OCI-LY3 (cell line): ENCODE measurements at regions not wholly inside any gene's neighbourhood (a gene's known extent, or its start where the extent isn't known, plus 50 kb on each side); places are given as distances from the start of the nearest gene placed in this dataset.

Experiments
- H2AFZ ChIP-seq: fragments of 200-600, 300-600 bp; shearing (Covaris generic); 2 replicates; pipeline ENCODE4 v1.6.0; 2014; ENCODE audit warnings: antibody characterized with exemption, low read depth, low read length
- H3K27ac ChIP-seq: fragments of 200-600, 300-600 bp; sonication (generic); 2 replicates; pipeline ENCODE4 v1.5.1; 2014; ENCODE audit warnings: mild to moderate bottlenecking, low read length, moderate library complexity, mixed read lengths
- H3K27me3 ChIP-seq: fragments of 200-600, 300-600 bp; sonication (generic); 2 replicates; pipeline ENCODE4 v1.6.1; 2014; ENCODE audit warnings: low read depth, low read length, mixed read lengths
- H3K36me3 ChIP-seq: fragments of 200-600, 300-600 bp; sonication (generic); replicated peaks from 2 replicates; pipeline ENCODE3; 2014; ENCODE audit warnings: low read depth, low read length, mixed read lengths
- H3K4me1 ChIP-seq: fragments of 300-600, 200-600 bp; sonication (generic); 2 replicates; pipeline ENCODE4 v1.6.1; 2014; ENCODE audit warnings: low read length, mixed read lengths
- H3K4me2 ChIP-seq: fragments of 200-600, 300-600 bp; sonication (generic); 2 replicates; pipeline ENCODE4 v1.6.1; 2014; ENCODE audit warnings: low read length, mixed read lengths
- H3K4me3 ChIP-seq: fragments of 300-600, 200-600 bp; sonication (generic); 2 replicates; pipeline ENCODE4 v1.5.1; 2014; ENCODE audit warnings: antibody characterized with exemption, mild to moderate bottlenecking, low read length, moderate library complexity
- H3K79me2 ChIP-seq: fragments of 300-600, 200-600 bp; shearing (Covaris generic); 2 replicates; pipeline ENCODE4 v1.6.1; 2014; ENCODE audit warnings: mild to moderate bottlenecking, low read length, mixed read lengths
- H3K9ac ChIP-seq: fragments of 300-600, 200-600 bp; shearing (Covaris generic); 2 replicates; pipeline ENCODE4 v1.6.0; 2014; ENCODE audit warnings: mild to moderate bottlenecking, low read length, moderate library complexity
- H3K9me3 ChIP-seq: fragments of 200-600, 300-600 bp; shearing (Covaris generic); 2 replicates; pipeline ENCODE4 v1.6.1; 2014; ENCODE audit warnings: low read length, mixed read lengths; ENCODE audit not compliant: insufficient read depth
- H4K20me1 ChIP-seq: fragments of 200-600, 300-600 bp; sonication (generic); 2 replicates; pipeline ENCODE4 v1.6.1; 2016; ENCODE audit warnings: low read length, mixed read lengths; ENCODE audit not compliant: insufficient read depth
- EZH2phosphoT487 ChIP-seq: fragments of 200-600 bp; shearing (Covaris generic); IDR thresholded peaks from 2 replicates; pipeline ENCODE4 v1.6.1; 2018; ENCODE audit warnings: antibody characterized with exemption, mixed run types, low read depth
- TF ChIP-seq, protein P1 (sequence below): fragments of 200-600, 300-600 bp; sonication (generic); IDR thresholded peaks from 2 replicates; pipeline ENCODE4 v1.5.1; 2014; ENCODE audit warnings: antibody characterized with exemption, low read length, low read depth

DNA sequence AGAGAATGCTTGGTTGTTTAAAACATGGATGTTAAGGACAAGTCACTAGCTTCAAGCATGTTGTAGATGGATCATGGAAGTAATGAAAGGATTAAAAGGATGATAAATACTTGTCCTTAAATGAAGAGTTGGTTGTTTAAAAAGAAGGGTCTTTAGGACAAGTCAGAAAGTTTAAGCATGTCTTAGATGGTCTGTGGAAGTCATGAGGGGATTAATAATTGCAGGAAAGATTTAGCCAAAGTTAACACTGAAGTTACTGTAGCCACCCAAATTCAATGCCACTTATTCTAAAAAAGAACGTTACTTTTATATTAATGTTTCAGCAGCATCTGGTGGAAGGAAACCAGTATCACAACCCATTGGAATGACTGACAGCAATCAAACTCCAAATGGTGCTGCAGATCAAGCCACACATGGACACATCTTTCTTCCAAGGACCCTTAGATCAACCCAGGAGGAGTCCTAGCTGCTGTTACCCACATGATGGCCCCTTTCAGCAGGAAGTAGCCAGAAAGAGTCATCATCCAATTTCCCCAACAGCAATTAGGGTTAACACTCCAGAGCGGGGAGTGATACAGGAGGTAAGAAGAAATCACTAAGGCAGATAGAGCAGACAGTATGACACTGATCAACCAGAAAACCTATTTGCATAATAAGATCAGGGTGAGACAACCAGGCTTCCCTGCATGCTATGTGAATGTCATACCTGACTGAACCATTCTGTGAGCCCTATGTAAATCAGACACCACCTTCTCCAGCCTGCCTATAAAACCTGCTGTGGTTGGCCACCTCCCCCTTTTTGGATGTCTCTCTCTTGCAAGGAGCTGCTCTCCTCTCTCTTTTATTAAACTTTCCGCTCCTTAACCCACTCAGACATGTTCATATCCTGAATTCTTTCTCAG is 88.4 kb upstream of the GNAZ start:
- peaks cover 37% of the 10 kb centered on the region for H4K20me1 ChIP-seq
- peaks cover 37% of the 10 kb centered on the region for H3K9me3 ChIP-seq
- H3K4me3 ChIP-seq: no peak overlapping the region
- H3K4me2 ChIP-seq: no peak overlapping the region
- TF ChIP-seq EZH2phosphoT487: no peak
- TF ChIP-seq, protein P1, sequence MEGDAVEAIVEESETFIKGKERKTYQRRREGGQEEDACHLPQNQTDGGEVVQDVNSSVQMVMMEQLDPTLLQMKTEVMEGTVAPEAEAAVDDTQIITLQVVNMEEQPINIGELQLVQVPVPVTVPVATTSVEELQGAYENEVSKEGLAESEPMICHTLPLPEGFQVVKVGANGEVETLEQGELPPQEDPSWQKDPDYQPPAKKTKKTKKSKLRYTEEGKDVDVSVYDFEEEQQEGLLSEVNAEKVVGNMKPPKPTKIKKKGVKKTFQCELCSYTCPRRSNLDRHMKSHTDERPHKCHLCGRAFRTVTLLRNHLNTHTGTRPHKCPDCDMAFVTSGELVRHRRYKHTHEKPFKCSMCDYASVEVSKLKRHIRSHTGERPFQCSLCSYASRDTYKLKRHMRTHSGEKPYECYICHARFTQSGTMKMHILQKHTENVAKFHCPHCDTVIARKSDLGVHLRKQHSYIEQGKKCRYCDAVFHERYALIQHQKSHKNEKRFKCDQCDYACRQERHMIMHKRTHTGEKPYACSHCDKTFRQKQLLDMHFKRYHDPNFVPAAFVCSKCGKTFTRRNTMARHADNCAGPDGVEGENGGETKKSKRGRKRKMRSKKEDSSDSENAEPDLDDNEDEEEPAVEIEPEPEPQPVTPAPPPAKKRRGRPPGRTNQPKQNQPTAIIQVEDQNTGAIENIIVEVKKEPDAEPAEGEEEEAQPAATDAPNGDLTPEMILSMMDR: no peak
- H3K27me3 ChIP-seq: no peaks in the 10 kb centered on the region
- H2AFZ ChIP-seq: no peak overlapping the region
- H3K4me1 ChIP-seq: peaks cover 27% of the 10 kb centered on the region
- H3K27ac ChIP-seq: no peak overlapping the region
- H3K79me2 ChIP-seq: peaks cover 73% of the 10 kb centered on the region
- no peak overlapping the region for H3K9ac ChIP-seq
- peaks cover 95% of the 10 kb centered on the region for H3K36me3 ChIP-seq

DNA sequence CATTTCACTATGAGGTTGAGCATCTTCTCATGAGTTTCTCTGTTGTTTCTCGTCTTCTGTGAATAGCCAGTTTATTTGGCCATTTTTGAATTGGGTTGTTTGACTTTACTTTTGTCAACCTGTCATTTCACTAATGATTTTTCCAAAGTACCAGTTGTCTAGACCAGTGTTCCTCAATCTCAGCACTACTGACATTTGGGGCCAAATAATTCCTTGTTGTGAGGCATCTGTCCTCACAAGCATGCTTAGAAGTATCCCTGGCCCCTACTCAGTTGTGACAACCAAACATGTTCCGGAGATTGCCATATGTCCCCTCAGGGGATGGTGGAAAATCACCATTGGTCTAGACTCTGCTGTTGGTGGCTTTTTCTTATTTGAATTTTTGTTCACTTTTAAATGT is 87.7 kb upstream of the GNAZ start:
- no peak overlapping the region for H3K9ac ChIP-seq
- no peak overlapping the region for H3K27ac ChIP-seq
- no peak overlapping the region for H3K4me2 ChIP-seq
- H3K79me2 ChIP-seq: peaks cover 68% of the 10 kb centered on the region
- peaks cover 37% of the 10 kb centered on the region for H3K9me3 ChIP-seq
- H3K4me1 ChIP-seq: peaks cover 29% of the 10 kb centered on the region
- H4K20me1 ChIP-seq: peaks cover 36% of the 10 kb centered on the region
- peaks cover 91% of the 10 kb centered on the region for H3K36me3 ChIP-seq
- TF ChIP-seq, protein P1: no peak
- no peak for TF ChIP-seq EZH2phosphoT487
- H3K4me3 ChIP-seq: no peak overlapping the region
- no peaks in the 10 kb centered on the region for H3K27me3 ChIP-seq
- no peak overlapping the region for H2AFZ ChIP-seq

GRCh38 chr22:22983123-22983522 is 87.2 kb upstream of the GNAZ start:
- Histone ChIP-seq H4K20me1 (peaks cover 35% of the 10 kb centered on the region), H3K4me2 (no peak overlapping the region), H3K4me3 (no peak overlapping the region), H3K27ac (no peak overlapping the region), H3K27me3 (no peaks in the 10 kb centered on the region), H3K36me3 (peaks cover 89% of the 10 kb centered on the region), H3K4me1 (peaks cover 29% of the 10 kb centered on the region), H2AFZ (no peak overlapping the region), H3K9ac (no peak overlapping the region), H3K79me2 (peaks cover 66% of the 10 kb centered on the region), H3K9me3 (peaks cover 37% of the 10 kb centered on the region)
- TF ChIP-seq, protein P1: no peak
- TF ChIP-seq EZH2phosphoT487: no peak

DNA sequence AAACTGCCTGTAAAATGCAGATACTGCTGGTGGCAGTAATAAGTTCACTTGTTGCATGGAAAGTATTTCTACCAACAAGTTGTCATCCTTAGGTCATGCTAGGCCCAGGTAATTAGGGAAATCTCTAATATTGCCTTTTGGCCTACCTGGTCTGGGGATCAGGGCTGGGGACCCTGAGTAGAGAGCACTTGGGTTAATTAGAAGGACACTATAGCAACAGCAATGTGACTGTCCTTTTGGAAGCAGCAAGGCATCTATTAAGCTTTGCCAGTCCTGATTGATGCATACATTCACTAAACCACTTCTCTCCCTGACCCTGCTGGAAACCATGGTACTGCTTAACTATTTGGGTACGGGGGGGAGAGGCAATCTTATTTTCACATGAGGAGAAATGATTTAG is 86.5 kb upstream of the GNAZ start:
- Histone ChIP-seq H3K4me3 (no peak overlapping the region), H3K4me2 (no peak overlapping the region), H3K9me3 (peaks cover 37% of the 10 kb centered on the region), H3K4me1 (peaks cover 29% of the 10 kb centered on the region), H3K36me3 (peaks cover 89% of the 10 kb centered on the region), H3K79me2 (peaks cover 66% of the 10 kb centered on the region), H3K27me3 (no peaks in the 10 kb centered on the region), H3K9ac (no peak overlapping the region), H2AFZ (no peak overlapping the region), H4K20me1 (peaks cover 33% of the 10 kb centered on the region), H3K27ac (no peak overlapping the region)
- TF ChIP-seq EZH2phosphoT487: no peak
- TF ChIP-seq, protein P1: no peak
